ENCODE measurements at regions not wholly inside any gene's neighbourhood (a gene's known extent, or its start where the extent isn't known, plus 50 kb on each side); places are given as distances from the start of the nearest gene placed in this dataset.

DNA sequence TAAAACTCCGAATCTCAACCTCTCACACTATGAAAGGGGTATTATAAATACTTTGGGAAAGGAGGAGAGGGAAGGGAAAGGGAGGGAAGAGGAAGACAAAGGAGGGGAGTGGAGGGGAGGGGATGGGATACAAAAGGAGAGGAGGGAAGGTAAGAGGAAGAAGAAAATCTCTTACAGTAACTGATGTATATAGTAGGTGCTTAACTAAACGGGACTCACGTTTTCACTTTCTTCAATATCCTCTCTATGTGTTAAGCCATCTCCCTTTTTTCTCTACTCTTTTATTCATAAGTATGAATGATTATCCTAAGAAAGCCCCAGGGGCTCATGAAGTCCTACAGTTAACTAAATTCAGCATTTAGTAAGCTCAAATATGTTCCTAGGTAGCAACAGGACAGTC is 729.6 kb upstream of the NR2F2 start:
- DNase-seq (no peak), ATAC-seq (no peak)
- Mint-ChIP-seq H3K4me1 (no peaks in the 10 kb centered on the region), H3K4me3 (no peak overlapping the region), H3K9me3 (peaks cover 0 to 9% (median 0%) of the 10 kb centered on the region in 9 donors), H3K36me3 (no peaks in the 10 kb centered on the region), H3K27ac (no peak overlapping the region), H3K27me3 (peaks cover 0 to 17% (median 9%) of the 10 kb centered on the region in 5 donors)
- POLR2A ChIA-PET = no interaction called here

DNA sequence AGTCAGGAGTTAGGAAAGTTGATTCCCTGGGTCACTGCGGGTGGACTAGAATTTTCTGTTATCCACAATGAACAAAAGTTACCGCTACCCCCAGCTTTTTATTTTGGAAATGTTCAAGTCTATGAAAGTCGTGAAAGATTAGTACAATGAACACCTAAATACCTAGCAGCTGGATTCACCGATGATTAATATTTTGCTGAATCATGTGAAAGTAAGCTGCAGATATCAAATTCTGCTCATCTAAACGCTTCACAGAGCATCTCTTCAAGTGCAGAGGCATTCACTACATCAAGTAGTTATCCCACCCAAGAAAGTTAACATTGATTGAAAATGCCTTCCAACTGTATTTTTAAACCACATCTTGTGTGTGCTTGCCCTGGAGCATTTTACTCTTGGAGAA is 729.0 kb upstream of the NR2F2 start:
- H3K4me1 Mint-ChIP-seq = no peaks in the 10 kb centered on the region
- POLR2A ChIA-PET = no interaction called here
- H3K4me3 Mint-ChIP-seq = no peak overlapping the region
- no peak overlapping the region for H3K27ac Mint-ChIP-seq
- ATAC-seq (no peak), DNase-seq (no peak)
- peaks cover 0 to 17% (median 9%) of the 10 kb centered on the region in 5 donors for H3K27me3 Mint-ChIP-seq
- peaks cover 0 to 9% (median 0%) of the 10 kb centered on the region in 9 donors for H3K9me3 Mint-ChIP-seq
- H3K36me3 Mint-ChIP-seq = no peaks in the 10 kb centered on the region

DNA sequence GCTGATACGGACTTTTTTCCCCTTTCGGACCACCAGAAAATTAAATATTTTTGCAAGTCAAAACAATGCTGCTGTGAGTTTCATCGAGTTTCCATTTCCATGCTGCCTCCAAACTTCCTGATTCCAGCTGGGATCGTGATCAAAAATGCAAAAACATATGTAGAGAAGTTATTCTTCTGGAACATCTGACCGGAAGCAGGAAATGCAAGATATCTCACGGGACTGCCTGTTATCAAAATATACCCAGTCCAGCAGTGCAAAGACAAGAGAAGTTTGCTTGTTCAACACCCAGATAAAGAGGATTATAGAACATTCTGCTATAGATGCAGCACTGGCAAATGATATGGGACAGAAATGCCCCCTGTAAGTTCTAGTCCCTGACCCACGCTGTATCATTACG is 726.7 kb upstream of the NR2F2 start:
- no peak for ATAC-seq
- Mint-ChIP-seq H3K4me3 (no peak overlapping the region), H3K36me3 (no peaks in the 10 kb centered on the region), H3K4me1 (no peaks in the 10 kb centered on the region), H3K27me3 (peaks cover 0 to 17% (median 9%) of the 10 kb centered on the region in 5 donors), H3K27ac (no peak overlapping the region), H3K9me3 (peaks cover 0 to 9% (median 0%) of the 10 kb centered on the region in 9 donors)
- DNase-seq = no peak
- POLR2A ChIA-PET = no interaction called here

DNA sequence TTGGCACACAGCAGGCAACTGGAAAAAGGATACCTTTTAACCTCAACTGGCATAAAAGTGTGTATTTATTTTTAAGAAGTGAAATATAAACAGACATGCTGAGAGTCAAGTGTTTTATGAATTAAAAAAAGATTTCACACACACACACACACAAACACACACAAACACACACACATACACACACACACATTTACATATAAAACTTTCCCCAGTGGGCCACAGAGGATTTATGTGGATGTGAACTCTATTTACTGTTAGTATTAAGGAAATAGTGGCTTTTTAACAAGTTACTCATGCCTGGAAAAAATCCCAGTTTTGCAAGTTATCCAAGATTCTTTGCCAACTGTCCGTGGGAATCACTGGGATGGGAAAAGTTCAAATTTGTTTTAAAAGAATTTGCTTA is 725.9 kb upstream of the NR2F2 start:
- Mint-ChIP-seq H3K4me1 (no peaks in the 10 kb centered on the region), H3K36me3 (no peaks in the 10 kb centered on the region), H3K9me3 (peaks cover 0 to 9% (median 0%) of the 10 kb centered on the region in 9 donors), H3K27me3 (peaks cover 0 to 17% (median 8%) of the 10 kb centered on the region in 5 donors), H3K4me3 (no peak overlapping the region), H3K27ac (no peak overlapping the region)
- no peak for DNase-seq
- ATAC-seq = no peak
- POLR2A ChIA-PET = no interaction called here

DNA sequence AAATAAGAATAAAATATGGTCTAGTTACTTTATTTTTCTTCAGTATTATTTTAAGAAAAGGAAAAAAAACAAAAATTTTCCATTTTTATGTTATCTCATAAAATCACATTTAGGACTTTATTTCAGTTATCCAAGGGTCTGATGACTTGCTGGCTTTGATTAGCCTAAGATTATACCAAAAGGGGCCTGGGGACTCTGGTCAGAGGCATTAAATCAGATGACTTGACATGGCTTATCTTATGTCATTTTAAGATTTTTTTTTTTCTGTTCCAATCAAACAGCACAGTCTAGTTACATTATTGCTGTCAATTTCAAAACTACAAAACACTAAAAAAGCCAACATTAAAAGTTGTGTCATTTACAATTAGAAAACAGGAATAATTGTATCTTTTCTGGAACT is 725.4 kb upstream of the NR2F2 start:
- POLR2A ChIA-PET = no interaction called here
- peaks cover 0 to 9% (median 0%) of the 10 kb centered on the region in 9 donors for H3K9me3 Mint-ChIP-seq

DNA sequence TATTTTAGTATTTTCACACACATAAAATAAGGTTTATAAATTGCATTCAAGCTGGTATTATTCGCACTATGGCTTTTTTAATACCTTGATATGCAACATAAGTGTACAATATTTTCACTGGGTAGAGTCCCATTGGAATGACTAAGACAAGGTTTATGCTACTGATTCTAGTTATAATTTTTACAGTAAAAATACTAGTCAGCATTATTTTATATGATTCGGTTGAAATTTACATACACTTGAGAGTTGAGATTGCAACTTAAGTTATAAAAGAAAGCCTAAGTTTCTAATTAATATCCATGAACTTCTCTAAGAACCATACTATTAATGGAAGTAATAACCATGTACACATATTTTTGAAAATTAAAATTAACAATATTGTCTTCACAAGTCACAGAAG is 723.9 kb upstream of the NR2F2 start:
- H3K9me3 Mint-ChIP-seq = peaks cover 0 to 9% (median 0%) of the 10 kb centered on the region in 9 donors
- H3K4me3 Mint-ChIP-seq = no peak overlapping the region
- POLR2A ChIA-PET = no interaction called here
- no peaks in the 10 kb centered on the region for H3K4me1 Mint-ChIP-seq
- no peak for DNase-seq
- ATAC-seq = no peak
- H3K27me3 Mint-ChIP-seq = peaks cover 0 to 17% (median 4%) of the 10 kb centered on the region in 5 donors
- H3K27ac Mint-ChIP-seq = no peak overlapping the region
- no peaks in the 10 kb centered on the region for H3K36me3 Mint-ChIP-seq

More for the DNA sequence above, 725.4 kb upstream of the NR2F2 start:
- ATAC-seq = no peak
- Mint-ChIP-seq H3K36me3 (no peaks in the 10 kb centered on the region), H3K27ac (no peak overlapping the region), H3K27me3 (peaks cover 0 to 17% (median 8%) of the 10 kb centered on the region in 5 donors), H3K4me3 (no peak overlapping the region), H3K4me1 (no peaks in the 10 kb centered on the region)
- no peak for DNase-seq

DNA sequence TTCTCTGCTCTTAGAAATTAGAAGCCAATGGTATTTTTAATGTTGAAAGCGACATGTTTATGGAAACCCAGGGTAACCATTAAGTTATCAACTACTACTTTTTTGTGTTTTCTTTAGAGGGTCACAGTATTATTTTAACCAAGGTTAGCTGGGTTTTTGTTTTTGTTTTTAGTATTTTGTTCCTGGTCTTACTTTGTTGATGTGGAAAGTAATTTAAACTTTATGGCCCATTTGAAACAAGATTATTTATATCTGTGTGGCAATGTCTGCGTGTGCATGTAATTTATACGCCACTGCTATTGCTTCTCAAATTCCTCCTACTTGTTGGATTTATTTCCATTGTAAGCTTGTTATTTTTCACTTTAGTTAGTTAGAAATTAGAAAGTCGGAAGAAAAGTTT is 722.1 kb upstream of the NR2F2 start:
- DNase-seq (no peak), ATAC-seq (no peak)
- no peaks in the 10 kb centered on the region for H3K4me1 Mint-ChIP-seq
- no peaks in the 10 kb centered on the region for H3K27me3 Mint-ChIP-seq
- no peak overlapping the region for H3K27ac Mint-ChIP-seq
- no peak overlapping the region for H3K4me3 Mint-ChIP-seq
- H3K36me3 Mint-ChIP-seq = no peaks in the 10 kb centered on the region
- POLR2A ChIA-PET = no interaction called here
- H3K9me3 Mint-ChIP-seq = no peaks in the 10 kb centered on the region

DNA sequence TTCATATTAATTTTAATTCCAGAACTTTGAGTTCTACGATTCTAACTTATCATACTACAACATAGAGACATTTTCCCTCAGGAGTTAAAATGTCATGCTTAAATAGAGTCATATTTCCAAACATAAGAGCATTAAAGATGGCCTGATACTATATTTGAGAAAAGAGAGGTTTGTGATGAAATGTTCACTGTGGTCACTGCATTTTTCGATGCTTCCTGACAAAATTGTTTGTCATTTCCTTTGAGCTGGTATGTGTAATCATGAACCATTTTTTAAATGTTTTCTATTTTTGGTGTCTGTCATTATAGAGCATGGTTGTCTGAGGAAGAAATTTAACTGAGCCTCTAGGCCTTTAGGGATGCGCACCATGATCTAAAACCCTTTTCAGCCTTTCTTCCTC is 721.4 kb upstream of the NR2F2 start:
- H3K36me3 Mint-ChIP-seq = no peaks in the 10 kb centered on the region

DNA sequence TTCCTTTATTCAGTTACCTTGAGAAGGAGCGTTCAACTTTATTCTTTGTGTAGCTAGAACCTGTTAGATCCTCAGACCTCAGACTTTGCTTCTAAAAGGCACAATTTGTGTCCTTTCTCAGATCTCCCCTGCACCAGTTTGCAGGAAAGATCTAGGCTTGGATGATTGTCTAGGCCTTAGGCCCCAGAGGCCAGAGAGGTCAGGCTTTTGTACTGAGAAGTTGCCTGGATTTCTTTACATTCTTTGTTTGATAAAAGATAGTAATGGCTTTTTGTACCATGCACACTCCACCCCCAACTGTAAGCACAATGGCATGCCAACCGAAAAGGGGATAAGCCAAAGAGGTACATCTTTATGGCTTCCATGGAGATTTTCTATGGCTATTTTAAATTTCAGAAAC is 719.6 kb upstream of the NR2F2 start:
- DNase-seq (no peak), ATAC-seq (no peak)
- Mint-ChIP-seq H3K27me3 (peaks cover 0 to 16% (median 3%) of the 10 kb centered on the region in 5 donors), H3K36me3 (no peaks in the 10 kb centered on the region), H3K27ac (no peak overlapping the region), H3K4me3 (no peak overlapping the region), H3K9me3 (no peaks in the 10 kb centered on the region), H3K4me1 (no peaks in the 10 kb centered on the region)
- POLR2A ChIA-PET = no interaction called here

More for the DNA sequence above, 721.4 kb upstream of the NR2F2 start:
- POLR2A ChIA-PET = no interaction called here
- Mint-ChIP-seq H3K27me3 (no peaks in the 10 kb centered on the region), H3K4me1 (no peaks in the 10 kb centered on the region), H3K4me3 (no peak overlapping the region), H3K9me3 (no peaks in the 10 kb centered on the region), H3K27ac (no peak overlapping the region)
- ATAC-seq (no peak), DNase-seq (no peak)

DNA sequence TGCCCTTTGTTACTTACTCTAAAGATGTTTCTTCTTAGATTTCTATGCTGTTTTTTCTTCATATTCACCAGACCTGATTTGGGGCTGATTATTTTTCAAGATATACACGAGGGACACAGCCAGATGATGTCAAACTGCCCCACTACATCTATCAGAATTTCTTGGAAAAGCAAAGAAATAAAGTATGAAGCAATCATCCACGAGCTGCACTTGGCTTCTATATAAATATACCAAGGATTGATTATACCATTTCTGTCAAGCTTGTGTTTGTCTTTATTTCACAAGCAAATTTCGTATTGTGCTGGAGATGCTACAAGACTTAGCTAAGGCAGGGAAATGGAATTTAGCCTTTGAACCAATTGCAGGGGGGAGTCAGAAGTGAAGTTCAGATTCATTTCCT is 715.1 kb upstream of the NR2F2 start:
- POLR2A ChIA-PET = no interaction called here
- Mint-ChIP-seq H3K36me3 (no peaks in the 10 kb centered on the region), H3K4me3 (no peak overlapping the region), H3K4me1 (peaks cover 0 to 3% (median 1%) of the 10 kb centered on the region in 4 donors), H3K27ac (no peak overlapping the region), H3K27me3 (peaks cover 0 to 23% (median 3%) of the 10 kb centered on the region in 5 donors), H3K9me3 (no peaks in the 10 kb centered on the region)
- no peak for ATAC-seq
- DNase-seq = no peak

DNA sequence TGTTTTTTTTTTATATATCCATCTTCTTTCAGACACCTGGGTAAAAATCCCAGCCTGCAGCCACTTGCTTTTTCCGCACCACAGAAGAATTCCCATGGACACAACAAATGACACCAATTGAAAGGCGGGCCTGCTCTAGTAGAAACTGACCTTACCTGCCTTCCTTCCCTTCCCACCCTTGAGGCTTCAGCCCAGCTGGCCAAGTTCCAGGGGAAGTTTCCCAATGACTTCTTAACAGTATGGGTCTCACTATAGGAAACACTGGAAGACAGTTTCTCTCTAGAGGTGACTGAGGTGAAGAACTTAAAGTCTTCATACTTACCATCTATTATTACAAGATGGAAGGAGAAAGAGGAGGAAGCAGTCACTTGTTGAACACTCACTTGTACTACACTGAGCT is 714.2 kb upstream of the NR2F2 start:
- DNase-seq (no peak), ATAC-seq (no peak)
- Mint-ChIP-seq H3K4me3 (no peak overlapping the region), H3K27ac (no peak overlapping the region), H3K36me3 (no peaks in the 10 kb centered on the region), H3K9me3 (peaks cover 0 to under 1% (median 0%) of the 10 kb centered on the region in 9 donors), H3K4me1 (peaks cover 3 to 11% (median 6%) of the 10 kb centered on the region in 4 donors), H3K27me3 (peaks cover 0 to 23% (median 3%) of the 10 kb centered on the region in 5 donors)
- POLR2A ChIA-PET = no interaction called here

DNA sequence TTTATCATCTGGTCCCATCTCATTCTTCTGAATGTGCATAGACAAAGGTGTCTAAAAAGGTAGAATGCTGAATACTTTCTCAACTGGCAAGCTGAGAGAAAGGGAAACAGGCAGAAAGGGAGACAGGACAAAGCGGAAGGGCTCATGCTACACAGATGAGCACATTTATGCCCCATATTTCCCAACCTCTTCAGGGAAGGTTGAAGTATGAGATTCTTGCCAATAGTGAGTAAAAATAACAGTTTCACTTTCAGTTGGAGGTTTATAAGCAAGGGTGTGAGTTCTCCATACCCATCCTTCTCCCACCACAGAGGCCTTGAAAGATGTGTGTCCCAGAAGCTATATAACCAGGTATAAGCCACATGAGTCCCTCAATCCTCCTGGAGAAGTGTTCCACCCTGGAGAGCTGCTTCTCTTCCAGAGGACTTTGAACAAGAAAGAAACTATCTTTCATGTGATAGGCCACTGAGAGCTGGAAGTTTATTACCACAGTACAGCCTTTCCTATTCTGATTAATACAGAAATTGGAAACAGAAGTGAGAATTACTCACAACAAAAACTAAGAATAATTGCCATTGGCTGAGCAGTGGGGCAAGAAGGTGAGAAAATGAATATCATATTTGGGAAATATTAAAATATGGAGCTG is 709.4 kb upstream of the NR2F2 start:
- H3K27ac Mint-ChIP-seq = peak overlapping the region in 1 of 10 donors; percentile 17
- H3K27me3 Mint-ChIP-seq = peaks cover 0 to 6% (median 3%) of the 10 kb centered on the region in 5 donors
- ATAC-seq (no peak), DNase-seq (no peak)
- peaks cover 7 to 23% (median 14%) of the 10 kb centered on the region in 9 donors for H3K9me3 Mint-ChIP-seq
- peaks cover 3 to 11% (median 6%) of the 10 kb centered on the region in 4 donors for H3K4me1 Mint-ChIP-seq
- POLR2A ChIA-PET = interaction anchor here (0.7 kb wide), 1 partner anchor 27 kb away, joined by 6 read pairs; no protein-coding TSS in a partner anchor
- peak overlapping the region in 3 of 10 donors; percentile 3 to 48 (median 34) for H3K4me3 Mint-ChIP-seq
- H3K36me3 Mint-ChIP-seq = peaks cover 2 to 15% (median 8%) of the 10 kb centered on the region in 3 donors

DNA sequence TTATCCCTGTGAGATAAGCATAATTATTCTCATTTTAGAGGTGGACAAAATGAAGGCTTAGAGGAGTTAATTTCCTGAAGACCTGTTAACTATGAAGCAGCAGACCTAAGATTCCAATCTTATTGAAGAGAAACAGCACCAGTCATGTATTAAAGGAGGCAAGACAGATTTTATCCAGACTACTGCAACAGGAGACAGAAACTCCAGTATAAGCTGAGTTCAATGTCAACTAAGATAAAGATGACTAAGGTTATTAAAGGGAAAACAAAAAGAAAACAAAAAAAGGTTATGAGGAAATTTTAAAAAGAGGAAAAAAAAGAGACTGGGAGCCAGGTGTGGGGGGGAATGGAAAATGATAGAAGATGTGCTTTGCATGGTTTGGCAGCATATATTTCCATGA is 707.7 kb upstream of the NR2F2 start:
- H3K4me3 Mint-ChIP-seq = no peak overlapping the region
- peaks cover 0 to 13% (median 4%) of the 10 kb centered on the region in 5 donors for H3K27me3 Mint-ChIP-seq
- peaks cover 3 to 11% (median 6%) of the 10 kb centered on the region in 4 donors for H3K4me1 Mint-ChIP-seq
- ATAC-seq (no peak), DNase-seq (no peak)
- peaks cover 2 to 15% (median 8%) of the 10 kb centered on the region in 3 donors for H3K36me3 Mint-ChIP-seq
- no peak overlapping the region for H3K27ac Mint-ChIP-seq
- H3K9me3 Mint-ChIP-seq = peaks cover 7 to 23% (median 14%) of the 10 kb centered on the region in 9 donors
- POLR2A ChIA-PET = no interaction called here

DNA sequence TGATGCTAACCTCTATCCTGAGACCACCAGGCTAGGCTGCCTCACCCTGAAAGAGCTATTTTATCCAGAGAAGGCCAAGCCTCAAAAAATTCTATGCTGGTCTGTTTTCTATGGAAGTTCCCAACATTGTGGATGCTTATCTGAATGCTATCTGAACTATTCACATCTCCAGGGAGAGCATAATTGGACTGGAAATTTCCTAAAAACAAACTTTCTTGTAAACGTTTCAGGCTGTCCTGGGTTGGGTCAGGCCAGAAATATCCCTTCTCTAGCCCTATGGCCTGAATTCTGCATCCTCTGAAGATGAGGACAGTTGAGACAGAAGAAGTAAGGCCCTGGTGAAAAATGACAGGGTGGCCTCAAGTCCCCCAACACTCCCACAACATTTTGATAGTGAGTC is 706.4 kb upstream of the NR2F2 start:
- Mint-ChIP-seq H3K4me1 (peaks cover 3 to 11% (median 6%) of the 10 kb centered on the region in 4 donors), H3K27ac (no peak overlapping the region), H3K36me3 (peaks cover 2 to 15% (median 8%) of the 10 kb centered on the region in 3 donors), H3K4me3 (no peak overlapping the region), H3K27me3 (peaks cover 0 to 22% (median 5%) of the 10 kb centered on the region in 5 donors), H3K9me3 (peaks cover 7 to 23% (median 14%) of the 10 kb centered on the region in 9 donors)
- DNase-seq = no peak
- POLR2A ChIA-PET = no interaction called here
- ATAC-seq = no peak
